Activated T-helper 2 cell treated with anti-CD3 and anti-CD28 coated beads, Interferon-gamma antibody, Interleukin-2, Interleukin-4, amounts not matched to agents 10 μg/mL and 5 μg/mL and 100 μg/mL, durations not matched to agents 14 hours and 24 hours and 36 hours (primary cell): ENCODE measurements at regions not wholly inside any gene's neighbourhood (a gene's known extent, or its start where the extent isn't known, plus 50 kb on each side); places are given as distances from the start of the nearest gene placed in this dataset.

Experiments used
- DNase-seq: peaks from one replicate; pipeline ENCODE4 v3.0.0; 2021; ENCODE audit warnings: low spot score
- H3K27ac Mint-ChIP-seq: one replicate; pipeline ENCODE4 v1.8.0; 2021; ENCODE audit warnings: mixed read lengths
- H3K27me3 Mint-ChIP-seq: one replicate; pipeline ENCODE4 v1.8.0; 2021; ENCODE audit warnings: low read depth, mixed read lengths
- H3K36me3 Mint-ChIP-seq: one replicate; pipeline ENCODE4 v1.8.0; 2021; ENCODE audit warnings: low read depth, mixed read lengths
- H3K4me1 Mint-ChIP-seq: one replicate; pipeline ENCODE4 v1.8.0; 2021; ENCODE audit warnings: low read depth, mixed read lengths
- H3K4me3 Mint-ChIP-seq: one replicate; pipeline ENCODE4 v1.8.0; 2021; ENCODE audit warnings: low read depth, mild to moderate bottlenecking, moderate library complexity, mixed read lengths
- H3K9me3 Mint-ChIP-seq: one replicate; pipeline ENCODE4 v1.8.0; 2021; ENCODE audit warnings: mixed read lengths
- intact Hi-C: fragments of 100-400 bp; cut with micrococcal nuclease; formaldehyde crosslinking; loops from one replicate; pipeline ENCODE4 v1.15.1; 2023

DNA sequence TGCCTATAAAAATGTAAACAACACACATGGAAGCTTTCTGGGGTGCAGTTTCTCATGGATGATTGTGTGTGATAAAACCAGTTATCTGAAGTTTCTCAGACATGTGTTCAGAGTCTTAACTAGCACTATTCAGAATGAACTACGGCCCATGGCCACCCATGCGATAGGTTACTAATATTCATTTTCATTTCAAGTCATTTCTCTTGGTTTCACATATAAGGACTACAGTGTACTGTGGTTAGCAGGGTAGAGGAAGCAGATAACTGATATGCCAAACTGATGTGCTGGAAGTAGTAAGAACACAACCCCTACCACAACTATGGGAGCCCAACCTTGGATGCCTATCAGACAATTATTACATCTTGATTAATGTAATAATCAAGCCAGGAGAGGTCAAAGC is 372.1 kb downstream of the DTWD2 start:
- Mint-ChIP-seq H3K9me3 (no peaks in the 10 kb centered on the region), H3K4me3 (no peak overlapping the region), H3K4me1 (no peaks in the 10 kb centered on the region), H3K36me3 (no peaks in the 10 kb centered on the region), H3K27me3 (no peaks in the 10 kb centered on the region), H3K27ac (no peak overlapping the region)
- intact Hi-C loops, result no loop called here
- DNase-seq, result no peak

DNA sequence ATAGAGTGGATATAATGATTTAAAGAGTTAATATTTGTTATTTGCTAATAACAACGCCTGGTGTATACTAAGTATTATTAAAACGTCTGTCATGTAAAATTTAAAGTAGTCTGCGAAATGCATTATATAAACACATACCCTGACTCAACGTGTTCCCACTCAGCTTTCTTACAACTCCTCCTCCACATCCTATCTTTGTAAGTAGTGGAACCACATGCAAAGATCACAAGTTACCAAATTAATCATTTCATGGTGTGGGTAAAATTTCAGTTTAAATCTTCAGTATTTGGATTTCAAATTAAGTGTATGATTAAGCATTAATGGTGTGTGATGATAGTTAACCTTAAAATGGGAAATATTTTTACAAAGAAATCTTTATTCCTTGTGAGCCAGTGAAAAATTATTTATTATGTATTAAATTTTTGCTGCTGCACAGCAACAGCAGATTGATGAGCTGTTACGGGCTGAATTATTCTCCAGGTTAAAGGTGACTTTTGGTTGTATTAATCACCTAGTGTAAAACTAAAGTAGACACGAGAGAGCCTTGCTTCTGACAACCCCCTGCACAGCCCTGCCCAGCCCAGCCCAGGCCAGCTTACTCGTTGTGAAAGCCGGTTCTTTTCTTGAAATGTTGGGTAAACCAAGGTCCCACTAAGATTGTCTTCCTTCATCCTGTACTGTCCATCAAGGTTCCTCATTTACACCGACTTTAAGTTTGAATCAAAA is 373.5 kb downstream of the DTWD2 start:
- H3K27me3 Mint-ChIP-seq, result no peaks in the 10 kb centered on the region
- intact Hi-C loops, result no loop called here
- H3K36me3 Mint-ChIP-seq, result no peaks in the 10 kb centered on the region
- no peaks in the 10 kb centered on the region for H3K4me1 Mint-ChIP-seq
- DNase-seq, result no peak
- no peak overlapping the region for H3K27ac Mint-ChIP-seq
- no peak overlapping the region for H3K4me3 Mint-ChIP-seq
- H3K9me3 Mint-ChIP-seq, result no peaks in the 10 kb centered on the region

DNA sequence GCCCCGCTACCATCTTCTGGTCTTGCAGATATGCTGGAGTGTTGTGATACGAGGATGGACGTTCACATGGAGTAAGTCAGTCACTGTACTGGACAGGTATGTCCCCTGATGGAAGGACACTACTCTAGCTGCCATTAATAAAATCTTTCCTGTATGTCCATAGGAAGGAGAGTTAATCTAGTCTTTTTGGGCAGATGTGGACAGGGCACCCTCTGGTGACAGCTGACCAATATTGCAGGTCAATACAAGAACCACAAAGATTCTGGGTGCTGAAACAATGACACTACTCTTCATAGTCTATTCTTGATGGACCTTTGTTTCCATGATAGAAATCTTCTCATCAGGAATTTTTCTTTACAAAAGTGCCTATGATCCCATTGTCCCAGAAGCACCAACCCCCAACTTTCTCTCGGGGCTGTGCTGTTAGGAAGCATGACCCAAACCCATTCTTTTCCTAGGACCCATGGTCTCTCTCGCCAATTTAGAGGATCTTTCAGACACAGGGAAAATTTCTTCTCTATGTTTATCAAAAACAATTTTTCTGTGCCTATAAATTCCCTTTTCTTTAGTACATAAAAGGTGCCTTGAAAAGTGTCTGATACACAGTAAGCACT is 376.9 kb downstream of the DTWD2 start:
- H3K9me3 Mint-ChIP-seq, result no peaks in the 10 kb centered on the region
- intact Hi-C loops, result no loop called here
- no peak overlapping the region for H3K4me3 Mint-ChIP-seq
- no peaks in the 10 kb centered on the region for H3K36me3 Mint-ChIP-seq
- no peak for DNase-seq
- H3K4me1 Mint-ChIP-seq, result no peaks in the 10 kb centered on the region
- no peaks in the 10 kb centered on the region for H3K27me3 Mint-ChIP-seq
- H3K27ac Mint-ChIP-seq, result no peak overlapping the region

DNA sequence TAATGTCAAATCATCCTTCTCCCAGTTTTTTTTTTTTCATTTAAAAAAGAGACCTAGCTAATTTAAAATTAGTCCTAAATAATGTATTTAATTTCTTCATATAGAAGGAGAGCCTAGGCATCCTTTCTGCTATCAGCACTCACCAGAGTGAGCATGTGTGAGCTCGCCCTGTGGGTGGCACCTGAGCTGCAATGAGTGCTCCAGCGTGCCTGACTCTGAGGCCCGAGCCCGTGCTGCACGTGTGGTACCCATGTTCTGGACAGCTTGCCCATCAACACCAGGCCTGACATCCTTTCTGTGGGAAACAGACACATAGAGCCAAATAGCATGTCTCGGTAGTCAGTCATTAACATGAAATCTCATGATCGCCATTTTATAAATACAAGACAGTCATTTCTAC is 381.4 kb downstream of the DTWD2 start:
- Mint-ChIP-seq H3K27me3 (no peaks in the 10 kb centered on the region), H3K9me3 (no peaks in the 10 kb centered on the region), H3K4me1 (no peaks in the 10 kb centered on the region), H3K4me3 (no peak overlapping the region), H3K36me3 (no peaks in the 10 kb centered on the region), H3K27ac (no peak overlapping the region)
- intact Hi-C loops, result no loop called here
- DNase-seq, result no peak

DNA sequence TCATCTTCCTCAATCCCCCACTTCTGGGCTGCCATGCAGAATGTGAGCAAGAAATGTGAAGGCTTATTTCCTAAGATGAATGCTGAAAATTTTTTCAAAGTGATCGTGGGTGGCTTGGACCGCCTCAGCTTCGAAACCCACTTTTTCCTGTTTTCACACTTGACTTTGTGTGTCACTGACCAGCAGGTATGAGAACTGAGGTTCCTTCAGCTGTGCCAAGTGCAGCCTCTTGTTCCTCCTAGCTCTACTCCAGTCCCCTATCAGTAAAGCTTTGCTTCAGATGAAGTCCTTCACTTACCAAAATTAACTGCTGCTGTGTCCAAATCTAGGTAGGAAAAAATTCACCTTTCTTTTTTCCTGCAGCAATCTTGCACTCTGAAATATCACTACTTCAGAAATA is 382.6 kb downstream of the DTWD2 start:
- Mint-ChIP-seq H3K27ac (no peak overlapping the region), H3K9me3 (no peaks in the 10 kb centered on the region), H3K36me3 (no peaks in the 10 kb centered on the region), H3K27me3 (no peaks in the 10 kb centered on the region), H3K4me3 (no peak overlapping the region), H3K4me1 (no peaks in the 10 kb centered on the region)
- intact Hi-C loops, result no loop called here
- DNase-seq, result no peak

DNA sequence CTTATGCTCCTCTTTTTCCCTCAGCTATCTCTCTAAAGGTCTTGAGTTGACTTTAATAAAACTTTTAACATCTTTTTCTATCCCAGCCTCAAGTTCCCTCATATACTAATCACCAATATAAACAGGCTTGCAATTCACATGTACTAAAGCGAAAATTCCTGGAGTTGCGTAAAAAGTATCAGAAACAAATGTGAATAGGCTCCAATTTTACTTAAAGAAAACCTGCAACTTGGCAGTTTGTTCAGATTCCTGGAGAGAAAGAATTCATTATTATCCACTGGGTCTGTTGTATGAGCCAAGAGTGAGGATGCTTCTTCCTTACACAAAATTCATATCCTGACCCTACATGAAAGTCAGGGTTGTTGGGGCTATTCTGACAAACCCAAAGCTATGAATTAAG is 384.2 kb downstream of the DTWD2 start:
- Mint-ChIP-seq H3K27me3 (no peaks in the 10 kb centered on the region), H3K9me3 (no peaks in the 10 kb centered on the region), H3K4me3 (no peak overlapping the region), H3K4me1 (no peaks in the 10 kb centered on the region), H3K27ac (no peak overlapping the region), H3K36me3 (no peaks in the 10 kb centered on the region)
- no peak for DNase-seq
- intact Hi-C loops, result no loop called here

DNA sequence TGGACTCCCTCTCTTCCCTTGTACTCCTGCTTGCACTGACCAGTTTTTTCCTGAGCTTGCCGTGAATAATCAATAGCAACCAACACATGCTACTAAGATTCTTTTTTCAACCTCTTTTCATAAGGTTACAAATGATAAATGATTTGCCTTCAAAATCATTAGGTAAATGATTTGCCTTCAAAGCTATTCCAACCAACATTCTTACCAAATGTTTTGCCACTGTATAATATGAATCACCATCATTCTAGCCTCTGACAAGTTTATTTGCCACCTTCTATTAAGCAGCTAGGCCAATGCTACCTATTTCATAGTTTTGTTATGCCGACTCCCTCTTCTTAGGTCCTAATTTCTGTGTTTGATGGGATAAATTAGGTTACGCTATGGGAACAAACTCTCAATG is 385.1 kb downstream of the DTWD2 start:
- no peak for DNase-seq
- Mint-ChIP-seq H3K36me3 (no peaks in the 10 kb centered on the region), H3K27me3 (no peaks in the 10 kb centered on the region), H3K4me1 (no peaks in the 10 kb centered on the region), H3K9me3 (no peaks in the 10 kb centered on the region), H3K27ac (no peak overlapping the region), H3K4me3 (no peak overlapping the region)
- intact Hi-C loops, result no loop called here

DNA sequence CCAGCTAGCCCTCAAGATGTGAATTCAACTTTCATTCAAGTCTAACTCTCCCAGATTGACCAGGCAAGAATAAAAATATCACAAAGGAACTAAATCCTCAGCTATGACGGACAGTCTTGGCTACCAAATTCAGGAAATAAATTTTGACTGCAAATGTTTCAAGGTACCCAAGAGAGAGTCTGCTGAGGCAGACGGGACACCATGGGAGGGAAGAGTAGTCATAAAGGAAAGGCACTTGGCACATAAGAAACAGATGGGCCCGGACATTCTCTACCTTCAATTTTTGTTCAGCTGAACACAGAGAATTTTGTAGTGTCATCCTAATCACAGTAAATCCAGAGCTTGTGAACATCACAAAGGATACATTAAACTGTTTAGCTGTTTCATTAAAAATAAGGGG is 390.0 kb downstream of the DTWD2 start:
- Mint-ChIP-seq H3K4me1 (no peaks in the 10 kb centered on the region), H3K27ac (no peak overlapping the region), H3K27me3 (no peaks in the 10 kb centered on the region), H3K36me3 (no peaks in the 10 kb centered on the region), H3K4me3 (no peak overlapping the region), H3K9me3 (no peaks in the 10 kb centered on the region)
- DNase-seq, result no peak
- intact Hi-C loops, result no loop called here

DNA sequence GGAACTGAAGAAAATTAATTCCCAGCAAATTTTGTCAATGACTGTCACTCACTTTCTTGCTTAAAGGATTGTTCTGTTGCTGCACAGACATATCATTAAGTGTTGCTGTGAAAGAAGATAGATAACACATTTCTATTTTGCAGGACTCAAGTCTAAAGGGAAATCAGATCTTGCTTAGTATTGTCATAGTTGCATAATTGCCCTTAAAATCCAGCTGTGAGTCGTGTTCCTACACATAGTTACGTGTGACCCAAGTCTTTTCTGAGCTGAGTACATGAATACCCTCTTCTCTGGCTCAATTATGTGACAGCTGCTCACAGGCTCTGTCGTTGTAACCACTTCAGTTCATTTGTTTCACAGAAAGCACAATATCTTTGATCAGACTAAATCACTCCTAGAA is 390.8 kb downstream of the DTWD2 start:
- no peak overlapping the region for H3K4me3 Mint-ChIP-seq
- no peaks in the 10 kb centered on the region for H3K27me3 Mint-ChIP-seq
- DNase-seq, result no peak
- intact Hi-C loops, result no loop called here
- no peak overlapping the region for H3K27ac Mint-ChIP-seq
- H3K9me3 Mint-ChIP-seq, result no peaks in the 10 kb centered on the region
- H3K4me1 Mint-ChIP-seq, result no peaks in the 10 kb centered on the region
- H3K36me3 Mint-ChIP-seq, result no peaks in the 10 kb centered on the region

DNA sequence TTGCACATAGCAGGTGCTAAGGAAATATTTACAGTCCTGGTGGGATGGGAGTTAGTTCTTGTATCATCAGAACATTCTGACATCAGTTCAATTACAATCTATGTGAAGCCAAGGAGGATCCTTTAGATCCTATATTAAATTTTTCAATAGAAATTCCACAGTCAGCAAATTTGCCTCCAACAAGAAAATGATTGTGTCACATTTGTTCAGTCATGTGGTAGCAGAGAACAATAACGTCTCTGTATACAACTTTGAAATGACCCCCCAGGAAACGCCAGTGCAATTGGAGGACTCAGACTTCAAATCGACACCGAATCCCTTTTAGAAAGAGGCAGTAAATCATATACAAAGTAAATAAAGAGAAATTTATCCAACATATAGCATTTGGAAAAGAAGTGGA is 392.1 kb downstream of the DTWD2 start:
- Mint-ChIP-seq H3K4me3 (no peak overlapping the region), H3K36me3 (no peaks in the 10 kb centered on the region), H3K27me3 (no peaks in the 10 kb centered on the region), H3K4me1 (no peaks in the 10 kb centered on the region), H3K9me3 (no peaks in the 10 kb centered on the region), H3K27ac (no peak overlapping the region)
- no peak for DNase-seq
- intact Hi-C loops, result no loop called here

DNA sequence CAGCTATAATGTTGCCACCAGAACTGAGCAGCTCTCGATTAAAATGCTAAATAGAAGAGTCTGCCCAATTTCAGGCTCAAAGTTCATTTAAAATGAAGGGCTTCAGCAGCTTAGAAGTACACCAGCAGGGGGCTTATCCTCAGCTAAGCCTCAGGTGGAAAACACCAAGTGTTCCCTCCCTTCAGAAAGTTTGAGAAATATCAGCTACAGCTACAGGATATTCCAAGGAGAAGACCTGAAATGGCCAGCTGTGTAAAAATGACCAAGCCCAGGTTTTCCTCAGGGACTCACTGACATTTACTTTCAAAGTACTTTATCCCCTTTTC is 395.4 kb downstream of the DTWD2 start:
- no peak for DNase-seq
- Mint-ChIP-seq H3K27me3 (no peaks in the 10 kb centered on the region), H3K9me3 (no peaks in the 10 kb centered on the region), H3K36me3 (no peaks in the 10 kb centered on the region), H3K4me1 (no peaks in the 10 kb centered on the region), H3K27ac (no peak overlapping the region), H3K4me3 (no peak overlapping the region)
- intact Hi-C loops, result no loop called here

DNA sequence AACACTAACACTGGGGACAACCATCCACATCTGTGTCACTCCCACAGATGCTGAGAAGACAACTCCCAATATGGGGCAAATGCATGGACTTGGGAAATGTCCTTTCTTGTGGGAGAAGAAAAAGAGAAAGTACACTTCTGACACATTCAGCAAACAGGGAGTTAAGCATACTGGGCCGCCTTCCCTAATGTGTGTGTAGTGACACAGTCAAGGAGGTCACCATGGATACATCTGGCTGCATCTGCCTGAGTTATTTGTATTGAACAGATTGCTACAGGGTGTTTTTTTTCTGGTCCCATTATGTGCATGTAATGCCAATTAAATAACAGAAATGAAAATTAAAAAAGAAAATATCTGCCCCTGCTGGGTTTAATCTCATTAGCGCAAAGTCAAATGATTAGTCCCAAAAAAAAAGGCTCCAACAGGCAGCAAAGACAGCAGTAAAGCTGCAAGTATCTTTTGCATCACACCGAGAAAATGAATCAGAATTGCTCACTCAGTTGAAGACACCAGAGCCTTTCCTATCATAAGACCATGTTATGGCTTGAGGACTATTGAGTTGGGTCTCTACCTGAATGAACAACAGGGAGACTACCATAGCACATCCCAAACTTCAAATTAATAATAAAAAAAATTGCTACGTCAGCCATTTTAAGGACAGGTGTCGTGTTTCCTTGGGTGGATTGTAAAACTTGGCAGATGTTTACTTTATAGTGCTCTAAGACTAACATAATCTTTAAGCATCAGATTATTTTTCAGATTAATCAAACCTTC is 395.9 kb downstream of the DTWD2 start:
- no peaks in the 10 kb centered on the region for H3K9me3 Mint-ChIP-seq
- intact Hi-C loops, result no loop called here

DNA sequence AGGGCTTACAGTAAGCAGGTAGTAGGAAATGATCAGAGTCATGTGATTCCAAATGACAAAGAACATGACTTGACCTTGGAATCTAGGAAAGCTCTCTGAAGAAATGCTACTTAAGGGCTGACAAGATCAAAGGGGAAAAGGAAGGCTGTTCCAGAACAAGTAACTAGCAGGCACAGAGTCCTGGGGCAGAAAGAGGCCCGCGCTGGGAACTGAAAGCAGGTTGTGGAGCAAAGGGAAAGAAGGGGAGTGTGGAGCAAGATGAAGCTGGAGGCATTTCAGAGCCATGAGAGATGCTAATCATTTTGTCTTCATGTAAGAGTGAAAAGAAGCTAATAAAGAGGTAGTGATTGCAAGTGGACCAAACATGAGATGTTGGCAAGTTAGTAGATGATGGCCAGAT is 397.5 kb downstream of the DTWD2 start:
- no peak overlapping the region for H3K27ac Mint-ChIP-seq
- H3K4me1 Mint-ChIP-seq, result no peaks in the 10 kb centered on the region
- H3K27me3 Mint-ChIP-seq, result no peaks in the 10 kb centered on the region
- intact Hi-C loops, result no loop called here
- no peaks in the 10 kb centered on the region for H3K9me3 Mint-ChIP-seq
- DNase-seq, result no peak
- no peaks in the 10 kb centered on the region for H3K36me3 Mint-ChIP-seq
- H3K4me3 Mint-ChIP-seq, result no peak overlapping the region

More for the DNA sequence above, 395.9 kb downstream of the DTWD2 start:
- no peak for DNase-seq
- Mint-ChIP-seq H3K4me3 (no peak overlapping the region), H3K4me1 (no peaks in the 10 kb centered on the region), H3K36me3 (no peaks in the 10 kb centered on the region), H3K27ac (no peak overlapping the region), H3K27me3 (no peaks in the 10 kb centered on the region)
